H1 (cell line): ENCODE measurements at regions not wholly inside any gene's neighbourhood (a gene's known extent, or its start where the extent isn't known, plus 50 kb on each side); places are given as distances from the start of the nearest gene placed in this dataset.

Experiments used
- CTCF ChIA-PET: fragments of 300-600 bp; sonication (Branson Sonifier 250); formaldehyde crosslinking; loops from one replicate; lab custom pipeline; 2021; ENCODE audit not compliant: partially characterized antibody; lab: Charles Lee
- POLR2A ChIA-PET: fragments of 300-600 bp; sonication (Branson Sonifier 250); formaldehyde crosslinking; loops from one replicate; lab custom pipeline; 2021; ENCODE audit warnings: inconsistent platforms; ENCODE audit not compliant: partially characterized antibody; lab: Charles Lee
- DNase-seq, 2 experiments: peaks; one replicate each; pipeline versions ENCODE4 v3.0.0 to v3.0.0-alpha.2; 2010 to 2022; ENCODE audit warnings: low spot score in 2 of 2, low read depth in 1 of 2, mixed read lengths in 1 of 2
- FAIRE-seq: peaks from 2 replicates; lab custom pipeline; 2011; peaks lifted over from hg19 to GRCh38; lab: Jason Lieb, UNC
- H2AFZ ChIP-seq: 2 replicates; pipeline ENCODE4 v1.8.1; 2012; ENCODE audit warnings: low read length, inconsistent platforms
- H2AK5ac ChIP-seq: 2 replicates; pipeline ENCODE4 v1.6.1; 2013; ENCODE audit warnings: low read depth, low read length
- H2BK120ac ChIP-seq: replicated peaks from 2 replicates; pipeline ENCODE3; 2013; ENCODE audit warnings: low read depth, low read length, inconsistent platforms
- H2BK12ac ChIP-seq: 2 replicates; pipeline ENCODE4 v1.6.1; 2013; ENCODE audit warnings: low read depth, low read length
- H2BK15ac ChIP-seq: 2 replicates; pipeline ENCODE4 v1.6.1; 2013; ENCODE audit warnings: low read length
- H2BK20ac ChIP-seq: 2 replicates; pipeline ENCODE4 v1.6.1; 2013; ENCODE audit warnings: low read length
- H2BK5ac ChIP-seq: 2 replicates; pipeline ENCODE4 v1.6.1; 2013; ENCODE audit warnings: low read depth, low read length
- H3K14ac ChIP-seq: 2 replicates; pipeline ENCODE4 v1.6.1; 2013; ENCODE audit warnings: inconsistent platforms; ENCODE audit not compliant: insufficient read length
- H3K18ac ChIP-seq: 2 replicates; pipeline ENCODE4 v1.6.1; 2013; ENCODE audit warnings: low read length; ENCODE audit errors: extremely low read depth
- H3K23ac ChIP-seq: 2 replicates; pipeline ENCODE4 v1.6.1; 2013; ENCODE audit warnings: inconsistent platforms; ENCODE audit not compliant: insufficient read length
- H3K23me2 ChIP-seq: 2 replicates; pipeline ENCODE4 v1.6.1; 2013; ENCODE audit warnings: low read depth, low read length
- H3K27ac ChIP-seq: 2 replicates; pipeline ENCODE4 v1.6.1; 2011; ENCODE audit warnings: low read depth, low read length, inconsistent platforms
- H3K27me3 ChIP-seq, 4 experiments: replicated peaks in 1 of 4; 1 replicate in 1 of 4; 2 replicates in 3 of 4; pipeline versions ENCODE4 v1.6.1 to v1.8.1; 2011 to 2013; ENCODE audit warnings: low read length in 3 of 4, mild to moderate bottlenecking in 3 of 4, inconsistent platforms in 2 of 4, mixed read lengths in 2 of 4, moderate library complexity in 1 of 4; ENCODE audit not compliant: control insufficient read depth in 3 of 4, insufficient read depth in 3 of 4; ENCODE audit errors: extremely low read depth in 1 of 4
- H3K36me3 ChIP-seq, 4 experiments: 2 replicates each; pipeline versions ENCODE4 v1.6.1 to v1.8.1; 2011 to 2013; ENCODE audit warnings: mild to moderate bottlenecking in 4 of 4, low read length in 3 of 4, moderate library complexity in 2 of 4, control low read depth in 1 of 4, inconsistent platforms in 1 of 4; ENCODE audit not compliant: insufficient read depth in 4 of 4, control insufficient read depth in 2 of 4
- H3K4ac ChIP-seq: replicated peaks from 2 replicates; pipeline ENCODE3; 2013; ENCODE audit warnings: low read length, low read depth, mixed read lengths, inconsistent platforms; ENCODE audit not compliant: insufficient read length
- H3K4me1 ChIP-seq, 4 experiments: replicated peaks in 1 of 4; 1 replicate in 1 of 4; 2 replicates in 3 of 4; pipeline versions ENCODE4 v1.6.1 to v1.8.1; 2011 to 2013; ENCODE audit warnings: low read length in 3 of 4, inconsistent platforms in 2 of 4, mixed read lengths in 1 of 4; ENCODE audit not compliant: insufficient read depth in 4 of 4, control insufficient read depth in 3 of 4
- H3K4me2 ChIP-seq, 2 experiments: 2 replicates each; pipeline versions ENCODE4 v1.6.1 to v1.8.1; 2011 to 2013; ENCODE audit warnings: low read depth in 2 of 2, low read length in 2 of 2, control low read depth in 1 of 2, inconsistent platforms in 1 of 2, mild to moderate bottlenecking in 1 of 2; ENCODE audit not compliant: insufficient read depth in 1 of 2
- H3K4me3 ChIP-seq, 4 experiments: fragments of 200-600, 300-600 bp in 1 of 4; sonication (generic), shearing (Covaris generic), sonication (Bioruptor Twin) in 1 of 4; 2 replicates each; pipeline versions ENCODE4 v1.5.1 to v1.8.1; 2011 to 2016; ENCODE audit warnings: low read length in 4 of 4, low read depth in 3 of 4, control low read depth in 2 of 4, inconsistent platforms in 2 of 4, mild to moderate bottlenecking in 2 of 4, mixed read lengths in 1 of 4, moderate library complexity in 1 of 4; ENCODE audit not compliant: insufficient read depth in 2 of 4; ENCODE audit errors: extremely low read depth in 1 of 4
- H3K56ac ChIP-seq: replicated peaks from 2 replicates; pipeline ENCODE3; 2013; ENCODE audit warnings: low read depth, mild to moderate bottlenecking, mixed read lengths, low read length, inconsistent platforms; ENCODE audit not compliant: insufficient read length
- H3K79me1 ChIP-seq: 2 replicates; pipeline ENCODE4 v1.6.1; 2013; ENCODE audit warnings: low read depth, low read length, control low read depth
- H3K79me2 ChIP-seq, 2 experiments: 2 replicates each; pipeline versions ENCODE4 v1.6.1 to v1.8.1; 2012 to 2013; ENCODE audit warnings: low read length in 2 of 2, mild to moderate bottlenecking in 2 of 2, inconsistent platforms in 1 of 2; ENCODE audit not compliant: insufficient read depth in 2 of 2, control insufficient read depth in 1 of 2
- H3K9ac ChIP-seq, 4 experiments: replicated peaks in 1 of 4; 1 replicate in 1 of 4; 2 replicates in 3 of 4; pipeline versions ENCODE4 v1.6.1 to v1.8.1; 2011 to 2013; ENCODE audit warnings: low read depth in 3 of 4, low read length in 3 of 4, control low read depth in 2 of 4, mild to moderate bottlenecking in 2 of 4, moderate library complexity in 2 of 4, inconsistent platforms in 1 of 4; ENCODE audit errors: extremely low read depth in 1 of 4
- H3K9me3 ChIP-seq, 2 experiments: 2 replicates each; pipeline versions ENCODE4 v1.6.1 to v1.8.1; 2012 to 2013; ENCODE audit warnings: mild to moderate bottlenecking in 2 of 2, moderate library complexity in 2 of 2, control low read depth in 1 of 2, inconsistent platforms in 1 of 2, low read depth in 1 of 2, low read length in 1 of 2, mixed read lengths in 1 of 2; ENCODE audit not compliant: insufficient read depth in 2 of 2
- H4K20me1 ChIP-seq, 2 experiments: replicated peaks in 1 of 2; 2 replicates each; pipeline versions ENCODE3 to v1.8.1; 2011 to 2013; ENCODE audit warnings: inconsistent platforms in 2 of 2, low read length in 2 of 2, mild to moderate bottlenecking in 1 of 2; ENCODE audit not compliant: insufficient read depth in 2 of 2, control insufficient read depth in 1 of 2
- H4K5ac ChIP-seq: 2 replicates; pipeline ENCODE4 v1.6.1; 2013; ENCODE audit warnings: low read length, low read depth, mixed read lengths, inconsistent platforms; ENCODE audit not compliant: insufficient read length
- H4K8ac ChIP-seq: 2 replicates; pipeline ENCODE4 v1.8.0; 2013; ENCODE audit warnings: mild to moderate bottlenecking, moderate library complexity, low read length, inconsistent platforms; ENCODE audit not compliant: insufficient read depth; ENCODE audit errors: extremely low read depth
- H4K91ac ChIP-seq: replicated peaks from 2 replicates; pipeline ENCODE3; 2013; ENCODE audit warnings: low read length, mixed read lengths, inconsistent platforms; ENCODE audit not compliant: insufficient read length
- ATF3 ChIP-seq: IDR thresholded peaks from 2 replicates; pipeline ENCODE4 v1.6.1; 2011; ENCODE audit warnings: low read depth, mild to moderate bottlenecking, low read length; ENCODE audit not compliant: insufficient read depth
- CTBP2 ChIP-seq: IDR thresholded peaks from 2 replicates; pipeline ENCODE4 v1.7.0; 2011; ENCODE audit warnings: borderline replicate concordance, mild to moderate bottlenecking, moderate library complexity, mixed read lengths, low read length; ENCODE audit not compliant: insufficient read depth, insufficient read length
- CTCF ChIP-seq, 3 experiments: IDR thresholded peaks; 1 replicate in 2 of 3; 2 replicates in 1 of 3; pipeline versions ENCODE4 v1.5.1 to v1.6.1; 2011; ENCODE audit warnings: low read length in 3 of 3, mild to moderate bottlenecking in 3 of 3, inconsistent platforms in 2 of 3, low read depth in 1 of 3, moderate library complexity in 1 of 3; ENCODE audit not compliant: insufficient read depth in 1 of 3; ENCODE audit errors: control extremely low read depth in 1 of 3
- RAD21 ChIP-seq, 2 experiments: IDR thresholded peaks in 1 of 2; conservative IDR thresholded peaks in 1 of 2; 2 replicates each; pipeline ENCODE4 v1.6.1; 2011; ENCODE audit warnings: low read depth in 2 of 2, low read length in 2 of 2, improper control_type of control experiment in 1 of 2, inconsistent platforms in 1 of 2, mild to moderate bottlenecking in 1 of 2, moderate library complexity in 1 of 2
- WGBS, 2 experiments: shearing (Covaris generic) in 1 of 2; methylation state at CpG; one replicate each; pipeline versions ENCODE4 v1.1.6 to v1.1.7; 2013 to 2015; ENCODE audit warnings: low lambda C conversion rate in 2 of 2, mixed read lengths in 2 of 2, inconsistent platforms in 1 of 2, low coverage in 1 of 2, missing lambda C conversion rate in 1 of 2; ENCODE audit not compliant: insufficient replicate concordance in 2 of 2, insufficient coverage in 1 of 2, insufficient read length in 1 of 2; ENCODE audit errors: extremely low coverage in 1 of 2, missing lambda C conversion rate in 1 of 2; 5-methylcytosine and 5-hydroxymethylcytosine counted together

GRCh38 chr1:48105165-48105564 lies 108.0 kb upstream of the TRABD2B start:
- no peak overlapping the region for H2BK5ac ChIP-seq
- no peak overlapping the region for H3K4ac ChIP-seq
- H4K8ac ChIP-seq = no peak overlapping the region
- H2BK15ac ChIP-seq = no peak overlapping the region
- peaks cover 2% of the 10 kb centered on the region; the same call in 1 of the 2 replicates for H3K23me2 ChIP-seq
- H3K9ac ChIP-seq = no peak overlapping the region
- no peak overlapping the region for H3K4me2 ChIP-seq
- H2BK20ac ChIP-seq = no peak overlapping the region
- no peak overlapping the region for H4K91ac ChIP-seq
- no peak overlapping the region for H2AK5ac ChIP-seq
- H2BK120ac ChIP-seq = no peak overlapping the region
- H4K20me1 ChIP-seq = peaks cover 0 to 1% of the 10 kb centered on the region in 2 experiments
- TF ChIP-seq CTBP2 (no peak), CTCF (IDR thresholded peaks at IDR 0.05; ENCODE audit: control extremely low read depth in 1 of 3, insufficient read depth in 1 of 3, low read depth in 1 of 3, low read length in 3 of 3) (peak in 2 of 3 experiments; percentile 5 to 19; a peak in 2 of 4 replicates), RAD21 (IDR thresholded peaks at IDR 0.05 in 1 of 2, conservative IDR thresholded peaks at IDR 0.05 in 1 of 2; ENCODE audit: low read depth in 2 of 2, low read length in 2 of 2) (peak; percentile 36 to 49; a peak in 3 of 4 replicates), ATF3 (no peak)
- no peak overlapping the region for H3K14ac ChIP-seq
- H3K4me1 ChIP-seq = peaks cover 0 to under 1% (median 0%) of the 10 kb centered on the region in 4 experiments; a peak in 1 of 7 replicates
- no peak overlapping the region for H3K4me3 ChIP-seq
- H2AFZ ChIP-seq = no peak overlapping the region
- H3K27me3 ChIP-seq = no peaks in the 10 kb centered on the region
- no peak overlapping the region for H3K27ac ChIP-seq
- no peaks in the 10 kb centered on the region for H3K9me3 ChIP-seq
- H3K18ac ChIP-seq = no peak overlapping the region
- no peaks in the 10 kb centered on the region for H3K79me2 ChIP-seq
- no peak overlapping the region for H3K23ac ChIP-seq
- WGBS, 2 experiments = 86% methylated on average over 3 of the region's 3 CpGs; no CpG with 5 or more reads in 1 of the 2 experiments
- H3K56ac ChIP-seq = no peak overlapping the region
- ChIA-PET POLR2A (no interaction called here), CTCF (interaction anchor here (0.6 to 3.4 kb wide), 11 partner anchors 12 to 328 kb away, joined by 3 to 24 read pairs (median 3); no protein-coding TSS in a partner anchor)
- no peak for DNase-seq
- H3K36me3 ChIP-seq = no peaks in the 10 kb centered on the region
- no peak overlapping the region for H2BK12ac ChIP-seq
- FAIRE-seq = no peak
- no peaks in the 10 kb centered on the region for H3K79me1 ChIP-seq
- no peak overlapping the region for H4K5ac ChIP-seq
